Liver (tissue), 8 donors: ENCODE measurements at regions not wholly inside any gene's neighbourhood (a gene's known extent, or its start where the extent isn't known, plus 50 kb on each side); places are given as distances from the start of the nearest gene placed in this dataset.

Source experiments
- DNase-seq: peaks from one replicate; pipeline ENCODE4 v3.0.0-alpha.2; 2017; ENCODE audit warnings: low spot score
- H3K27ac ChIP-seq, 2 donors: one replicate each; pipeline ENCODE4 v1.7.0; 2013; ENCODE audit warnings: inconsistent platforms in 2 of 2, low read length in 2 of 2, control low read depth in 1 of 2, low read depth in 1 of 2, mild to moderate bottlenecking in 1 of 2
- H3K27me3 ChIP-seq, 4 donors: one replicate each; pipeline versions ENCODE4 v1.6.1 to v1.7.0; 2013; ENCODE audit warnings: low read length in 3 of 4, inconsistent platforms in 1 of 4, mild to moderate bottlenecking in 1 of 4, moderate library complexity in 1 of 4; ENCODE audit not compliant: control insufficient read depth in 4 of 4, insufficient read depth in 4 of 4
- H3K36me3 ChIP-seq, 4 donors: one replicate each; pipeline versions ENCODE4 v1.6.1 to v1.7.0; 2013; ENCODE audit warnings: low read length in 3 of 4, mild to moderate bottlenecking in 3 of 4, low read depth in 1 of 4, moderate library complexity in 1 of 4; ENCODE audit not compliant: control insufficient read depth in 4 of 4, insufficient read depth in 3 of 4
- H3K4me1 ChIP-seq, 4 donors: one replicate each; pipeline versions ENCODE4 v1.6.1 to v1.7.0; 2013; ENCODE audit warnings: low read length in 3 of 4, mild to moderate bottlenecking in 3 of 4, moderate library complexity in 1 of 4; ENCODE audit not compliant: control insufficient read depth in 4 of 4, insufficient read depth in 4 of 4
- H3K4me3 ChIP-seq, 3 donors: one replicate each; pipeline versions ENCODE4 v1.6.1 to v1.7.0; 2013; ENCODE audit warnings: low read length in 3 of 3, control low read depth in 1 of 3, low read depth in 1 of 3, mild to moderate bottlenecking in 1 of 3
- H3K9ac ChIP-seq, 2 donors: one replicate each; pipeline ENCODE4 v1.7.0; 2013; ENCODE audit warnings: low read length in 2 of 2, mild to moderate bottlenecking in 2 of 2, moderate library complexity in 2 of 2, control low read depth in 1 of 2, low read depth in 1 of 2
- H3K9me3 ChIP-seq, 4 donors: one replicate each; pipeline versions ENCODE4 v1.6.1 to v1.7.0; 2013; ENCODE audit warnings: low read length in 3 of 4; ENCODE audit not compliant: control insufficient read depth in 4 of 4
- ATF3 ChIP-seq: IDR thresholded peaks from 2 replicates; pipeline ENCODE4 v1.6.1; 2016; ENCODE audit warnings: antibody characterized with exemption
- CTCF ChIP-seq: fragments of 150-350 bp; IDR thresholded peaks from 2 replicates; pipeline ENCODE4 v1.5.1; 2017; ENCODE audit warnings: improper control_type of control experiment, low read depth, low read length; ENCODE audit not compliant: missing input control
- EGR1 ChIP-seq, 2 donors: IDR thresholded peaks; 2 replicates each; pipeline ENCODE4 v1.6.1; 2016 to 2018; ENCODE audit warnings: antibody characterized with exemption in 2 of 2, low read depth in 2 of 2
- FOXA1 ChIP-seq: IDR thresholded peaks from 2 replicates; pipeline ENCODE4 v1.6.1; 2016; ENCODE audit warnings: antibody characterized with exemption
- FOXA2 ChIP-seq: IDR thresholded peaks from 2 replicates; pipeline ENCODE4 v1.6.1; 2016; ENCODE audit warnings: antibody characterized with exemption
- GABPA ChIP-seq, 2 donors: IDR thresholded peaks in 1 of 2; conservative IDR thresholded peaks in 1 of 2; 2 replicates each; pipeline ENCODE4 v1.6.1; 2016; ENCODE audit warnings: antibody characterized with exemption in 2 of 2, mild to moderate bottlenecking in 1 of 2, moderate library complexity in 1 of 2
- HNF4A ChIP-seq, 2 donors: conservative IDR thresholded peaks; 2 replicates each; pipeline ENCODE4 v1.6.1; 2016; ENCODE audit warnings: antibody characterized with exemption in 2 of 2, mild to moderate bottlenecking in 2 of 2
- HNF4G ChIP-seq: IDR thresholded peaks from 2 replicates; pipeline ENCODE4 v1.6.1; 2016; ENCODE audit warnings: antibody characterized with exemption
- JUND ChIP-seq, 2 donors: IDR thresholded peaks; 2 replicates each; pipeline ENCODE4 v1.6.1; 2016; ENCODE audit warnings: antibody characterized with exemption in 2 of 2
- MAX ChIP-seq: IDR thresholded peaks from 2 replicates; pipeline ENCODE4 v1.6.1; 2016; ENCODE audit warnings: antibody characterized with exemption
- NR2F2 ChIP-seq: IDR thresholded peaks from 2 replicates; pipeline ENCODE4 v1.6.1; 2016; ENCODE audit warnings: antibody characterized with exemption
- RAD21 ChIP-seq, 2 donors: IDR thresholded peaks; 2 replicates each; pipeline ENCODE4 v1.6.1; 2016; ENCODE audit warnings: antibody characterized with exemption in 2 of 2, mild to moderate bottlenecking in 2 of 2
- REST ChIP-seq: IDR thresholded peaks from 2 replicates; pipeline ENCODE4 v1.6.1; 2016; ENCODE audit warnings: antibody characterized with exemption, mild to moderate bottlenecking
- RXRA ChIP-seq, 2 donors: IDR thresholded peaks; 2 replicates each; pipeline ENCODE4 v1.6.1; 2017 to 2018; ENCODE audit warnings: antibody characterized with exemption in 2 of 2, mild to moderate bottlenecking in 1 of 2
- SP1 ChIP-seq: IDR thresholded peaks from 2 replicates; pipeline ENCODE4 v1.6.1; 2018; ENCODE audit warnings: antibody characterized with exemption, mild to moderate bottlenecking
- TAF1 ChIP-seq: conservative IDR thresholded peaks from 2 replicates; pipeline ENCODE4 v1.6.1; 2016; ENCODE audit warnings: antibody characterized with exemption, mild to moderate bottlenecking
- YY1 ChIP-seq: IDR thresholded peaks from 2 replicates; pipeline ENCODE4 v1.6.1; 2016; ENCODE audit warnings: antibody characterized with exemption, mild to moderate bottlenecking
- ZBTB33 ChIP-seq: IDR thresholded peaks from 2 replicates; pipeline ENCODE4 v1.6.1; 2016; ENCODE audit warnings: antibody characterized with exemption
- WGBS: extraction: QIAGEN DNeasy Blood & Tissue Kit; methylation state at CpG from one replicate; pipeline ENCODE4 v1.1.7; 2013; 5-methylcytosine and 5-hydroxymethylcytosine counted together
- donor health status: healthy.
- donor health status: healthy.
- donor health status: healthy.
- donor health status: healthy.
- donor health status: healthy.

GRCh38 chr6:51025082-51025777, 206.6 kb downstream of the TFAP2B start:
- no peaks in the 10 kb centered on the region for H3K36me3 ChIP-seq
- 89% methylated on average over 18 of the region's 18 CpGs for WGBS
- no peak overlapping the region for H3K27ac ChIP-seq
- H3K4me3 ChIP-seq = no peak overlapping the region
- no peak for DNase-seq
- TF ChIP-seq YY1 (no peak), RAD21 (IDR thresholded peaks at IDR 0.05) (no peak), HNF4G (no peak), FOXA1 (no peak), FOXA2 (no peak), RXRA (IDR thresholded peaks at IDR 0.05) (no peak), MAX (no peak), HNF4A (conservative IDR thresholded peaks at IDR 0.05) (no peak), REST (no peak), JUND (IDR thresholded peaks at IDR 0.05) (no peak), EGR1 (IDR thresholded peaks at IDR 0.05; ENCODE audit: low read depth in 2 of 2) (no peak), TAF1 (no peak), ZBTB33 (no peak), NR2F2 (no peak), CTCF (no peak), SP1 (no peak), ATF3 (no peak), GABPA (IDR thresholded peaks at IDR 0.05 in 1 of 2, conservative IDR thresholded peaks at IDR 0.05 in 1 of 2) (no peak)
- H3K9me3 ChIP-seq = no peaks in the 10 kb centered on the region
- no peak overlapping the region for H3K9ac ChIP-seq
- H3K27me3 ChIP-seq = no peaks in the 10 kb centered on the region
- H3K4me1 ChIP-seq = no peaks in the 10 kb centered on the region
